ENCODE measurements at regions not wholly inside any gene's neighbourhood (a gene's known extent, or its start where the extent isn't known, plus 50 kb on each side); places are given as distances from the start of the nearest gene placed in this dataset.

- no peaks in the 10 kb centered on the region for H3K36me3 ChIP-seq (ENCODE audit: control insufficient read depth, low read length)
- H4K20me1 ChIP-seq (ENCODE audit: control insufficient read depth, insufficient read depth, low read depth, low read length), result no peaks in the 10 kb centered on the region
- no peak for TF ChIP-seq CTCF (IDR thresholded peaks at IDR 0.05; ENCODE audit: low read depth, low read length, poor library complexity, severe bottlenecking)
- no peak for TF ChIP-seq EZH2phosphoT487 (IDR thresholded peaks at IDR 0.05; ENCODE audit: borderline replicate concordance, low read length)
- H3K79me2 ChIP-seq (ENCODE audit: control insufficient read depth, low read length), result no peaks in the 10 kb centered on the region
- no peaks in the 10 kb centered on the region for H3K9me3 ChIP-seq (ENCODE audit: control insufficient read depth, insufficient read depth, low read length)
- H3K4me2 ChIP-seq (ENCODE audit: low read length), result no peak overlapping the region
- no peaks in the 10 kb centered on the region for H3K9me2 ChIP-seq (replicated peaks; ENCODE audit: control insufficient read depth, low read length)
- H3K4me1 ChIP-seq (ENCODE audit: control insufficient read depth, low read length), result no peaks in the 10 kb centered on the region
- H3K27ac ChIP-seq (ENCODE audit: low read depth, low read length), result no peak overlapping the region
- H3K27me3 ChIP-seq (ENCODE audit: control insufficient read depth, low read length), result no peaks in the 10 kb centered on the region
- no peaks in the 10 kb centered on the region for H3F3A ChIP-seq (ENCODE audit: control insufficient read depth, insufficient read depth)
- H3K4me3 ChIP-seq (ENCODE audit: low read length), result no peak overlapping the region
Measured at GRCh38 chrX:39967348-39967747, 130.4 kb downstream of the BCOR start.

- Histone ChIP-seq H3K4me3 (ENCODE audit: low read length) (no peak overlapping the region), H3K9me2 (replicated peaks; ENCODE audit: control insufficient read depth, low read length) (no peaks in the 10 kb centered on the region), H3F3A (ENCODE audit: control insufficient read depth, insufficient read depth) (no peaks in the 10 kb centered on the region), H3K9me3 (ENCODE audit: control insufficient read depth, insufficient read depth, low read length) (no peaks in the 10 kb centered on the region), H3K4me2 (ENCODE audit: low read length) (no peak overlapping the region), H4K20me1 (ENCODE audit: control insufficient read depth, insufficient read depth, low read depth, low read length) (no peaks in the 10 kb centered on the region), H3K4me1 (ENCODE audit: control insufficient read depth, low read length) (no peaks in the 10 kb centered on the region), H3K27me3 (ENCODE audit: control insufficient read depth, low read length) (no peaks in the 10 kb centered on the region), H3K79me2 (ENCODE audit: control insufficient read depth, low read length) (no peaks in the 10 kb centered on the region), H3K27ac (ENCODE audit: low read depth, low read length) (no peak overlapping the region), H3K36me3 (ENCODE audit: control insufficient read depth, low read length) (no peaks in the 10 kb centered on the region)
- no peak for TF ChIP-seq CTCF (IDR thresholded peaks at IDR 0.05; ENCODE audit: low read depth, low read length, poor library complexity, severe bottlenecking)
- no peak for TF ChIP-seq EZH2phosphoT487 (IDR thresholded peaks at IDR 0.05; ENCODE audit: borderline replicate concordance, low read length)
Measured at GRCh38 chrX:39969099-39969818, 128.5 kb downstream of the BCOR start.

- Histone ChIP-seq H3K4me2 (ENCODE audit: low read length) (no peak overlapping the region), H3K27ac (ENCODE audit: low read depth, low read length) (no peak overlapping the region), H3K4me3 (ENCODE audit: low read length) (no peak overlapping the region), H3F3A (ENCODE audit: control insufficient read depth, insufficient read depth) (no peaks in the 10 kb centered on the region), H3K27me3 (ENCODE audit: control insufficient read depth, low read length) (no peaks in the 10 kb centered on the region), H4K20me1 (ENCODE audit: control insufficient read depth, insufficient read depth, low read depth, low read length) (no peaks in the 10 kb centered on the region), H3K9me3 (ENCODE audit: control insufficient read depth, insufficient read depth, low read length) (no peaks in the 10 kb centered on the region), H3K4me1 (ENCODE audit: control insufficient read depth, low read length) (no peaks in the 10 kb centered on the region), H3K36me3 (ENCODE audit: control insufficient read depth, low read length) (no peaks in the 10 kb centered on the region), H3K9me2 (replicated peaks; ENCODE audit: control insufficient read depth, low read length) (no peaks in the 10 kb centered on the region), H3K79me2 (ENCODE audit: control insufficient read depth, low read length) (no peaks in the 10 kb centered on the region)
- TF ChIP-seq EZH2phosphoT487 (IDR thresholded peaks at IDR 0.05; ENCODE audit: borderline replicate concordance, low read length), result no peak
Measured at GRCh38 chrX:39969819-39970504, 127.8 kb downstream of the BCOR start.

- H3K4me3 ChIP-seq (ENCODE audit: low read length), result no peak overlapping the region
Measured at GRCh38 chrX:39971760-39972159, 126.0 kb downstream of the BCOR start.

More at GRCh38 chrX:39971760-39972159, 126.0 kb downstream of the BCOR start:
- H3K4me1 ChIP-seq (ENCODE audit: control insufficient read depth, low read length), result no peaks in the 10 kb centered on the region
- H3K4me2 ChIP-seq (ENCODE audit: low read length), result no peak overlapping the region
- no peaks in the 10 kb centered on the region for H3F3A ChIP-seq (ENCODE audit: control insufficient read depth, insufficient read depth)
- no peaks in the 10 kb centered on the region for H4K20me1 ChIP-seq (ENCODE audit: control insufficient read depth, insufficient read depth, low read depth, low read length)
- no peaks in the 10 kb centered on the region for H3K27me3 ChIP-seq (ENCODE audit: control insufficient read depth, low read length)
- no peaks in the 10 kb centered on the region for H3K9me2 ChIP-seq (replicated peaks; ENCODE audit: control insufficient read depth, low read length)
- H3K36me3 ChIP-seq (ENCODE audit: control insufficient read depth, low read length), result no peaks in the 10 kb centered on the region
- no peak overlapping the region for H3K27ac ChIP-seq (ENCODE audit: low read depth, low read length)
- no peaks in the 10 kb centered on the region for H3K79me2 ChIP-seq (ENCODE audit: control insufficient read depth, low read length)
- H3K9me3 ChIP-seq (ENCODE audit: control insufficient read depth, insufficient read depth, low read length), result no peaks in the 10 kb centered on the region
- no peak for TF ChIP-seq EZH2phosphoT487 (IDR thresholded peaks at IDR 0.05; ENCODE audit: borderline replicate concordance, low read length)
- no peak for TF ChIP-seq CTCF (IDR thresholded peaks at IDR 0.05; ENCODE audit: low read depth, low read length, poor library complexity, severe bottlenecking)

All from DOHH2 (cell line).